GM20000 (cell line): ENCODE measurements at regions not wholly inside any gene's neighbourhood (a gene's known extent, or its start where the extent isn't known, plus 50 kb on each side); places are given as distances from the start of the nearest gene placed in this dataset.

Experiments used
- DNase-seq: peaks from one replicate; pipeline ENCODE4 v3.0.0; 2012; ENCODE audit warnings: low spot score
- TF ChIP-seq, protein P1 (sequence below): IDR thresholded peaks from 2 replicates; pipeline ENCODE4 v1.5.1; 2012; ENCODE audit warnings: mild to moderate bottlenecking, control low read depth; ENCODE audit errors: extremely low read depth, missing control alignments

DNA sequence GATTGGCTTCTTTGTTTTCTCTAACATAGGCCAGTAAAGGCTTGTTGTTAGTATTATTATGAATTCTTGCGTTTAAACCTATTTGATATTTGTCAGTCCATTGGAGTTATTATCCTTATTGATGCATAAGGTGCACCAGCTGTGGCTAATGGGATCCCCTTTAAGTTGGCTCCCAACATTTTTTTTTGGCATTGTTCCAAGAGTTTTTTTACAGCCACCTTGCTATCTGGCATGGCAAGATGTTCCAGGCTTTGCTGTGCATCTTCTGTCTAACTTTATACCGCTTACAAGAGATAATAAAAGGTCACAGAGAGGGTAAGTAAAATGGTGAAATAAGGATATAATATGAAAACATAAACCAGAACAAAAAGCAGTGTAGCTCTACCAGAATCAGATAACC is 157.5 kb upstream of the TACR1 start:
- DNase-seq: no peak
- TF ChIP-seq, protein P1, sequence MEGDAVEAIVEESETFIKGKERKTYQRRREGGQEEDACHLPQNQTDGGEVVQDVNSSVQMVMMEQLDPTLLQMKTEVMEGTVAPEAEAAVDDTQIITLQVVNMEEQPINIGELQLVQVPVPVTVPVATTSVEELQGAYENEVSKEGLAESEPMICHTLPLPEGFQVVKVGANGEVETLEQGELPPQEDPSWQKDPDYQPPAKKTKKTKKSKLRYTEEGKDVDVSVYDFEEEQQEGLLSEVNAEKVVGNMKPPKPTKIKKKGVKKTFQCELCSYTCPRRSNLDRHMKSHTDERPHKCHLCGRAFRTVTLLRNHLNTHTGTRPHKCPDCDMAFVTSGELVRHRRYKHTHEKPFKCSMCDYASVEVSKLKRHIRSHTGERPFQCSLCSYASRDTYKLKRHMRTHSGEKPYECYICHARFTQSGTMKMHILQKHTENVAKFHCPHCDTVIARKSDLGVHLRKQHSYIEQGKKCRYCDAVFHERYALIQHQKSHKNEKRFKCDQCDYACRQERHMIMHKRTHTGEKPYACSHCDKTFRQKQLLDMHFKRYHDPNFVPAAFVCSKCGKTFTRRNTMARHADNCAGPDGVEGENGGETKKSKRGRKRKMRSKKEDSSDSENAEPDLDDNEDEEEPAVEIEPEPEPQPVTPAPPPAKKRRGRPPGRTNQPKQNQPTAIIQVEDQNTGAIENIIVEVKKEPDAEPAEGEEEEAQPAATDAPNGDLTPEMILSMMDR: no peak

DNA sequence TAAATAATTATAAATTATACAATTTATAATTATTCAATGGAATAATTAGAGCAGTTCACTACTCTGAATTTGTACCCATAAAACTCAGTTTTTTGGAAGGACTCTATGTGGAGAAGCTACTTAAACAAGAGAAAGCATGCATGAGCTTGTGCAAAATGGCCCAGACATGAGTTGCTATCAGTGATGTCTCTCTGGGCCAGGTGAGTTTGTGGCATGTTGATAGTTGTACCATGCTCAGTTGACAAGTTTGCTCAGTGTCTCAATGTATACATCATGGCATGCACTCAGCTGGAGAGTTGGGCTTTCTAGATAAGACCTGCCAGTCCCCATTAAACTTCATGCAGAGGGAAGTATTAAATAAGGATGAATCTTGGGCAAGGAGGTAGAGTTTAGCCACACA is 153.8 kb upstream of the TACR1 start:
- TF ChIP-seq, protein P1: no peak
- no peak for DNase-seq

DNA sequence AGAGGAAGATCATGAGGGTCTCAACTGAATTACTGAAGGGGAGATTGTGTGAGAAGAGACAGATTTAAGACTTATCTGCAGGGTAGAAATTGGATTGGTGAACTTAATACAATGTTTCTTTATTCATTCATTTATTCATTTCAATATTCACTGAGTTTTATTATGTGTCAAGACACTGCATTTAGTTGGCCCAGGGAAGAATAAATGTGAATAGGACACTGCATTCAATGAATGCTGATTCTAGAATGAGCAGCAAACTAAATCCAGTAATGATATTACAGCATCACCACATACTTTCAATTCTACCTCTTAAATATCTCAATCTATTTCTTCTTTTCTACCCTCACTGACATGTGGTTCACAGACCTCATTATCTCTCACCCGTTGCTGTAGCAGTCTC is 149.0 kb upstream of the TACR1 start:
- TF ChIP-seq, protein P1: no peak
- DNase-seq: no peak

DNA sequence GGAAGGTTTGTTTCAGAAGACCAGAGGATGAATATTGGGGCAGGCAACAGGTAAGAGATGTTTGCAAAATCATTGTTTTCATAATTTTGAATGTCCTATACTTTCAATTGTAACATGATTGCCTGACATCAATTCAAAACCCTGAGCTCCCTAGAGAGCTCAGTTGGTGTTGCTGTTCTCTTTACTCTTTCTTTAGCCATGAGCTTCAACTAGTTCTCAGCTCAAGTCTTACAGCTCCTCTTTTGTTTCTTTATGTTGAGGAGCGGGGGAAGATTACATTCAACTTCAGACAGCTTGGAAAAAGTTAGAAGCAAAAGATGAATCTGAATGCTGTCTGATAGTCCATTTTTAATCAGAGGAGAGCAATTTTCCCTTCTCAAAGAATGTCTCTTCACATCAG is 144.8 kb upstream of the TACR1 start:
- DNase-seq: no peak
- TF ChIP-seq, protein P1: no peak

DNA sequence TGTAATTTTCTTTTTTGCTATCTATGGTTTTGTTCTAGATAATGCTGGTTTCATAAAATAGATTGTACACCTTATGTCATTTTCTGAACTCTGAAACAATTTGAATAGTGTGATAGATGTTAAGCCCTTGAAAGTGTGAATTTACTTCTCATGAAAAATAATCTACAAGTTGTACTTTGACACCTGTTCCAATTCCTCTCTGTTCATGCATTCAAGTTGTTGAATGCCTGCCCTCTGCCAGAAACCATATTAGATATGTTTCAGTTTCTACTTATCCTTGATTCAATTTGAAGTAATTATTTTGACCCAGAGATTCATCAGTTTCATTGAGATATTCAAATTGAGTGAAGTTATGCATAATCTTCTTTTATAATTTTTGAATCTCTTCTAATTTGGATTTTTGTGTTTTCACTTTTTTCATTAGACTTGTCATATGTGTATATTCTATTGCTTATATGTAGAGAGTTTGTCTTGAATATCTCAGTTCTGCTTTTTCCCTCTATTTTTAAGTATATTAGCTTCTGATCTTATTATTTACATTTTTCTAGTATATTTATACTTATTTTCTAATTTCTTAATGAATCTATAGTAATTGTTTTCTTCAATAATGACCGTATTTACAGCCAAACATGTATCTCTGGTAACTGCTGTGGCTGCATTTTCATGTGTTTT is 143.3 kb upstream of the TACR1 start:
- TF ChIP-seq, protein P1: no peak
- no peak for DNase-seq

DNA sequence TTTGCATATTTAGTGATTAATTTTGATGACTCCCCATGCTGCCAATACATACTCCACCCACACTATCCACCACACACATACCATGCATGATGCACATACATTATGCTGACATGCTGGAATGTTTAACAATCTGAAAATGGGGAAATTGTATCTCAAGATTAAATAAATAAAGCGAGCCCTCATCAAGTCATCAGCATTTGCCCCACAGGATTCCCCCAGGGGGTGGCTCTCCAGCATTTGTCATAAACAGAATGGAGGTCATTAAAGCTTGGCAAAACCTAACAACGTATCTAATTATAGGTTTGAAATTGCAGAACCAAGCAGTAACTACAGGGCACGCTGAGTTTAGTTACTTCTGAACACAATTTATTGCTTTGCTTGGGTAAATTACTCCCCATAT is 141.2 kb upstream of the TACR1 start:
- no peak for DNase-seq
- TF ChIP-seq, protein P1: no peak

DNA sequence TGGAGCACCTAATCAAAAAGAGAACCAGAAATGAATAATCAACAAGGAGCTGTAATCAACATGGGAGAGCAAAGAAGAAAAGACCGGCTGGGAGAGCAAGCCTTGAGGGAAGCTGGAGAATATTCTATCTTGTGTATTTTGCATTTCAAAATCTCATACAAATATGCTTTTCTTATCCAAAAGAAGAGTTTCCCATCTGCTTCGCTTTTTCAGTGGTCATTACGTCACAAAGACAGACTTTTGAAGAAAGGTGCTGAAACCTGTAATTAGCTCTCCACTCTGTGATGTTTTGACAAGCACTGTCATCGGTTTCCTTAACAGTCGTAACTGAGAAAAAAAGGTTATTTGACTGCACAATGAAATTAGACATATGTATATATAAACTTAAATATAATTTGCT is 139.1 kb upstream of the TACR1 start:
- TF ChIP-seq, protein P1: no peak
- no peak for DNase-seq
